NCI-H2107 treated with DMSO at 0.1 percent for 48 hours (cell line): ENCODE measurements at regions not wholly inside any gene's neighbourhood (a gene's known extent, or its start where the extent isn't known, plus 50 kb on each side); places are given as distances from the start of the nearest gene placed in this dataset.
"Not testable (repeated sequence)": the region's sequence is repeated elsewhere in the genome, so short reads cannot be mapped to it uniquely, and the experiment has no call there.

Source experiments
- DNase-seq: peaks from one replicate; lab custom pipeline; 2025; ENCODE audit not compliant: unreplicated experiment; lab: John Stamatoyannopoulos, UW

- not testable (repeated sequence) for DNase-seq
These were observed 107.2 kb upstream of the ACBD5 start for GRCh38 chr10:27347827-27348207.

DNA sequence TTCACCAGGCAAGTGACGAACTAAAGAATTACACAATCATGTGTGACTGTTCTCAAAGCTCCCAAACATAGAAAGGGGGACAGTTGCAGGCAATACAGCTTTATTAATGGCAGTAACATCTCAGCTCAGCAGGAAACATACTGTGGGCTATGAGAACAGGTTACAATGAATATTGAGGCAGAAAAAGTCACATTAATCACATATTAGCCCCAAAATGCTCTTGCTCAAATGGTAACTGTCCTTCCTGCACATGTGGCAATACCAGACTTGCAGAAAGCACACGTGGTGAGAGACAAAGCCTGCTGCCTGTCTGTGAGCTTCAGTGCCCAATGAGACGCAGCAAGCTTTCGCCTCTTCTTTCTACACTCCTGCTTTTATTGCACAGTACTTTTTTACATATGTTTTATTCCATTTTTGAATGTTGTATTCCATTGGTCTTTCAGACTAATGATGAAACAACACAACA, 104.9 kb upstream of the ACBD5 start:
- DNase-seq = no peak

- no peak for DNase-seq
These were observed 104.2 kb upstream of the ACBD5 start for GRCh38 chr10:27344568-27345454.

- DNase-seq = no peak
These were observed 100.4 kb upstream of the ACBD5 start for GRCh38 chr10:27341001-27341400.

DNA sequence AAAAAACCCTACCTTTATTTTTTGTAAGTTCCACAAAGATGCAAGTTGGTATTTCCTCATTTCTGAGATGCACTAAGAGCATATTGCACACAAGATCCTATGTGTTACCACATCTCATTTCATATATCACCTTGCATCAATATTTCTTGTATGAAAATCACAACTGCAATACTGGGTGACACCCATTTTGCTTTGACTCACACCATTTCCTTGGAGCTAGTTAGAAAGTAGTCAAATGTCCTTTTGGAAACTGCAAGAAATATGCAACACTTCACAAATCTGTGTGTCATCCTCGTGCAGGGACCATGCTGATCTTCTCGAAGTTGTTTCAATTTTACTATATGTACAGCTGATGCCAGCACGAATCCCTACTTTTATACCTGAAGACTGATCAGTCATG, 94.6 kb upstream of the ACBD5 start:
- DNase-seq = not testable (repeated sequence)

DNA sequence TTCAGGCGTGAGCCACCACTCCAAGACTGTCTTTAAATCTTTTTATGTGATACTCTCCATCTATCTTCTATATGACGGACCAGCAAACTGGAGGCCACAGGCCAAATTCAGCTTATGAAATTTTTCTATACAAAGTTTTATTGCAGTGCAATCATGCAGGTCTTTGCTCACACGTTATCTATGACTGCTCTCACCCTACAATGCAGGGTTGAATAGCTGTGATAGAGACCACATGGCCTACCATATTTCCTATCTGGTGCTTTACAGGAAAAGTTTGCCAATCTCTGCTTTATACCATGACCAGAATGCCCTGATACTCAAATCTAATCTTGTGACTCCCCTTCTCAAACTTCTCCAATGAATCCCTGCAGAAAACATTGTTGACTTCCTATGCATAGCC, 89.5 kb upstream of the ACBD5 start:
- no peak for DNase-seq

- DNase-seq = no peak
These were observed 88.3 kb upstream of the ACBD5 start for GRCh38 chr10:27328946-27329345.

GRCh38 chr10:27326748-27327147, 86.2 kb upstream of the ACBD5 start:
- not testable (repeated sequence) for DNase-seq

- peak; percentile 40 for DNase-seq
These were observed 79.3 kb upstream of the ACBD5 start for GRCh38 chr10:27319752-27320431.

- DNase-seq = not testable (repeated sequence)
These were observed 78.5 kb upstream of the ACBD5 start for GRCh38 chr10:27319139-27319538.

DNA sequence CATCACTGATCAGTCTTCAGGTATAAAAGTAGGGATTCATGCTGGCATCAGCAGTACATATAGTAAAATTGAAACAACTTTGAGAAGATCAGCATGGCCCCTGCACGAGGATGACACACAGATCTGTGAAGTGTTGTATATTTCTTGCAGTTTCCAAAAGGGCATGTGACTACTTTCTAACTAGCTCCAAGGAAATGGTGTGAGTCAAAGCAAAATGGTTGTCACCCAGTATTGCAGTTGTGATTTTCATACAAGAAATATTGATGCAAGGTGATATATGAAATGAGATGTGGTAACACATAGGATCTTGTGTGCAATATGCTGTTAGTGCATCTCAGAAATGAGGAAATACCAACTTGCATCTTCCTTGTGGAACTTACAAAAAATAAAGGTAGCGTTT, 74.5 kb upstream of the ACBD5 start:
- DNase-seq = not testable (repeated sequence)

DNA sequence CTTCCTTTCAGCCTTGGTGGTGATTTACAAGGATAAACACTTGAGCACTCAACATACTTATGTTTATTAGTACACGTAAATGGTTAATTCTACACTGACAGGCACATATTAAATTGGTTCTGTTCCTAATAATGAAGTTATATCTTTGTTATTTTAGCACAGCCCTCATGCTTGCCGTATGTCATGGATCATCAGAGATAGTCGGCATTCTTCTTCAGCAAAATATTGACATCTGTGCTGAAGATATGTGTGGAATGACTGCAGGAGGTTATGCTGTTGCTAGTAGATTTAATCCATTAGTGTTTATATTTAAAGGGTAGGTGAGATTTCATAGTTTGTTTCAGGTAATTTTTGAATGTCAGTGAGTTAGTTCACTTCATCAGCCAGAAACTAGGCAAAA, 73.0 kb upstream of the ACBD5 start:
- not testable (repeated sequence) for DNase-seq

DNA sequence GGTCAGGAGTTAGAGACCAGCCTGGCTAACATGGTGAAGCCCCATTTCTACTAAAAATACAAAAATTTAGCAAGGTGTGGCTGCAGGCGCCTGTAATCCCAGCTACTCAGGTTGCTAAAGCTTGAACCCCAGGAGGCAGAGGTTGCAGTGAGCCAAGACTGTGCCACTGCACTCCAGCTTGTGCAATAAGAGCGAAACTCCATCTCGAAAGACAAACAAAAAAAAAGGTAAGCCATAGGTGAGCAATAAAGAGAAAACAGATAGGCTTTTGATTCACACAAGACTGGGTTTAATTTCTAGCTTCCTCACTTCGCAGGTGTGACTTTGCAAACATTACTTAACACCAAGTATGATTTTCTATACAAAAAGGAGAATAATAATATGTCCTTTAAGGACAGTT, 72.3 kb upstream of the ACBD5 start:
- DNase-seq = no peak

DNA sequence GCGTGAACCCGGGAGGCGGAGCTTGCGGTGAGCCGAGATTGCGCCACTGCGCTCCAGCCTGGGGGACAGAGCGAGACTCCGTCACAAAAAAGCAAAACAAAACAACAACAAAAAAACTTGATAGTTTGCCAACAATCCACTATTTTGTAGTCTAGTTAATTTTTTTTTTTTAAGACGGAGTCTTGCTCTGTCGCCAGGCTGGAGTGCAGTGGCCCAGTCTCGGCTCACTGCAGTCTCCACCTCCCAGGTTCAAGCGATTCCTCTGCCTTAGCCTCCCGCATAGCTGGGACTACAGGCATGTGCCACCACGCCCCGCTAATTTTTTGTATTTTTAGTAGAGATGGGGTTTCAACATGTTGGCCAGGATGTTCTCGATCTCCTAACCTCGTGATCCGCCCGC, 71.2 kb upstream of the ACBD5 start:
- not testable (repeated sequence) for DNase-seq

GRCh38 chr10:27298522-27298850, 57.9 kb upstream of the ACBD5 start:
- DNase-seq = not testable (repeated sequence)

GRCh38 chr10:27297844-27298521, 57.4 kb upstream of the ACBD5 start:
- DNase-seq = no peak

DNA sequence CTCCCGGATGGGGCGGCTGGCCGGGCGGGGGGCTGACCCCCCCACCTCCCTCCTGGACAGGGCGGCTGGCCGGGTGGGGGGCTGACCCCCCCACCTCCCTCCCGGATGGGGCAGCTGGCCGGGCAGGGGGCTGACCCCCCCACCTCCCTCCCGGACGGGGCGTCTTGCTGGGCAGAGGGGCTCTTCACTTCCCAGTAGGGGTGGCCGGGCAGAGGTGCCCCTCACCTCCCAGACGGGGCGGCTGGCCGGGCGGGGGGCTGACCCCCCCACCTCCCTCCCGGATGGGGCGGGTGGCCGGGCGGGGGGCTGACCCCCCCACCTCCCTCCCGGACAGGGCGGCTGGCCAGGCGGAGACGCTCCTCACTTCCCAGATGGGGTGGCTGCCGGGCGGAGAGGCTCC, 55.7 kb upstream of the ACBD5 start:
- not testable (repeated sequence) for DNase-seq

DNA sequence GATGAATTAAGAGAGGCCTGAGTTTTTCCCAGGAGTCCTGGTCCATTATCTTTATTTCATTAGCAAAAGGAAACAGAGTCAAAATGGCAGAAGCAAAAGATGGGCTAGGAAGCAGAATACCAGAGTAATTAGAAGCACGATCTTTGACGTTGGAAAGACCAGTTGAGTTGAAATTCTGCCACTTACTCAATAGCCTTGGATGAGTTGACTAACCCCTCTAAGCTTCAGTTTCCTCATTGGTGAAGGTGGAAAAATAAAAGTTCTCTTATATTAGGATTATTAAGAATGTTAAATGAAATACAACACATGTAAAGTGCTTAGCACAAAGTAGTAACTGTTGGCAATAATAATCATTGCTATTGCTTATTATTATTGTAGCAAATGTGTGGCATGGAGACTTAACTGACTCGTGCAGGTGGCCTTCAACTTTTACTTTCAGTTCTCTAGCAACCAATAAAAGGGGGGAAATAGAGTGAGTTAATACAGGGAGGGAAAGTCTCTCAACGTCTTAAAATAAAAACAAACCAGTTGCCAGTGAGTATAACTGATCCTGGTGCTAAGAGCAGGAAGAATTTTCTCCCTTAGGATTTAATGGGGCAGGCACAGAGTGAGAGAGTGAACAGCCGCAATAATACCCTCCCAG, 50.8 kb upstream of the ACBD5 start:
- DNase-seq = not testable (repeated sequence)
